ENCODE measurements at regions not wholly inside any gene's neighbourhood (a gene's known extent, or its start where the extent isn't known, plus 50 kb on each side); places are given as distances from the start of the nearest gene placed in this dataset.
"Not testable (repeated sequence)": the region's sequence is repeated elsewhere in the genome, so short reads cannot be mapped to it uniquely, and the experiment has no call there.

- H3K9ac ChIP-seq, result no peak overlapping the region
- H3K79me2 ChIP-seq (ENCODE audit: insufficient read depth, low read depth), result no peaks in the 10 kb centered on the region
- H3K4me1 ChIP-seq (ENCODE audit: low read depth, poor library complexity, severe bottlenecking), result peaks cover 26% of the 10 kb centered on the region
- no peak overlapping the region for H3K4me2 ChIP-seq
- H3K27me3 ChIP-seq (ENCODE audit: insufficient read depth, low read depth), result no peaks in the 10 kb centered on the region
- no peak overlapping the region for H3K4me3 ChIP-seq (IDR thresholded peaks at IDR 0.05; ENCODE audit: insufficient read depth, low read depth, low read length)
- H4K20me1 ChIP-seq (ENCODE audit: insufficient read depth), result no peaks in the 10 kb centered on the region
- H2AFZ ChIP-seq (ENCODE audit: low read depth), result no peak overlapping the region
- H3K36me3 ChIP-seq (ENCODE audit: insufficient read depth), result no peaks in the 10 kb centered on the region
- no peak for TF ChIP-seq CTCF (conservative IDR thresholded peaks at IDR 0.05; ENCODE audit: low read depth, low read length)
- no peak overlapping the region for H3K27ac ChIP-seq
Measured at GRCh38 chr9:6147846-6148245, 67.8 kb upstream of the IL33 start.

- TF ChIP-seq CTCF (conservative IDR thresholded peaks at IDR 0.05; ENCODE audit: low read depth, low read length), result no peak
- no peak overlapping the region for H3K4me2 ChIP-seq
- peaks cover 26% of the 10 kb centered on the region for H3K4me1 ChIP-seq (ENCODE audit: low read depth, poor library complexity, severe bottlenecking)
- no peaks in the 10 kb centered on the region for H4K20me1 ChIP-seq (ENCODE audit: insufficient read depth)
- no peaks in the 10 kb centered on the region for H3K27me3 ChIP-seq (ENCODE audit: insufficient read depth, low read depth)
- no peak overlapping the region for H3K9ac ChIP-seq
- H3K36me3 ChIP-seq (ENCODE audit: insufficient read depth), result no peaks in the 10 kb centered on the region
- no peaks in the 10 kb centered on the region for H3K79me2 ChIP-seq (ENCODE audit: insufficient read depth, low read depth)
- no peak overlapping the region for H3K4me3 ChIP-seq (IDR thresholded peaks at IDR 0.05; ENCODE audit: insufficient read depth, low read depth, low read length)
- H3K27ac ChIP-seq, result no peak overlapping the region
- no peak overlapping the region for H2AFZ ChIP-seq (ENCODE audit: low read depth)
Measured at GRCh38 chr9:6144947-6145346, 70.7 kb upstream of the IL33 start.

GRCh38 chr9:6142799-6143454 is 72.7 kb upstream of the IL33 start:
- no peak overlapping the region for H2AFZ ChIP-seq (ENCODE audit: low read depth)
- TF ChIP-seq CTCF (conservative IDR thresholded peaks at IDR 0.05; ENCODE audit: low read depth, low read length), result no peak
- peaks cover 26% of the 10 kb centered on the region for H3K4me1 ChIP-seq (ENCODE audit: low read depth, poor library complexity, severe bottlenecking)
- H3K27me3 ChIP-seq (ENCODE audit: insufficient read depth, low read depth), result no peaks in the 10 kb centered on the region
- no peak overlapping the region for H3K4me2 ChIP-seq
- no peak overlapping the region for H3K9ac ChIP-seq
- H3K27ac ChIP-seq, result no peak overlapping the region
- no peaks in the 10 kb centered on the region for H3K79me2 ChIP-seq (ENCODE audit: insufficient read depth, low read depth)
- H3K4me3 ChIP-seq (IDR thresholded peaks at IDR 0.05; ENCODE audit: insufficient read depth, low read depth, low read length), result no peak overlapping the region
- H4K20me1 ChIP-seq (ENCODE audit: insufficient read depth), result no peaks in the 10 kb centered on the region
- no peaks in the 10 kb centered on the region for H3K36me3 ChIP-seq (ENCODE audit: insufficient read depth)

- H3K79me2 ChIP-seq (ENCODE audit: insufficient read depth, low read depth); H3K27ac ChIP-seq; H3K9ac ChIP-seq; H3K36me3 ChIP-seq (ENCODE audit: insufficient read depth); H3K4me3 ChIP-seq (IDR thresholded peaks at IDR 0.05; ENCODE audit: insufficient read depth, low read depth, low read length); H3K4me2 ChIP-seq; H4K20me1 ChIP-seq (ENCODE audit: insufficient read depth); H3K27me3 ChIP-seq (ENCODE audit: insufficient read depth, low read depth); H2AFZ ChIP-seq (ENCODE audit: low read depth): not testable (repeated sequence)
- H3K4me1 ChIP-seq (ENCODE audit: low read depth, poor library complexity, severe bottlenecking), result peaks cover 34% of the 10 kb centered on the region
Measured at GRCh38 chr9:6135780-6136179, 79.8 kb upstream of the IL33 start.

GRCh38 chr9:6134661-6135180 is 80.9 kb upstream of the IL33 start:
- no peak overlapping the region for H3K9ac ChIP-seq
- H3K36me3 ChIP-seq (ENCODE audit: insufficient read depth), result no peaks in the 10 kb centered on the region
- no peaks in the 10 kb centered on the region for H3K27me3 ChIP-seq (ENCODE audit: insufficient read depth, low read depth)
- H3K27ac ChIP-seq, result no peak overlapping the region
- no peaks in the 10 kb centered on the region for H3K79me2 ChIP-seq (ENCODE audit: insufficient read depth, low read depth)
- peaks cover 34% of the 10 kb centered on the region for H3K4me1 ChIP-seq (ENCODE audit: low read depth, poor library complexity, severe bottlenecking)
- TF ChIP-seq CTCF (conservative IDR thresholded peaks at IDR 0.05; ENCODE audit: low read depth, low read length), result no peak
- no peak overlapping the region; the same call in 1 of the 2 replicates for H3K4me2 ChIP-seq
- H4K20me1 ChIP-seq (ENCODE audit: insufficient read depth), result no peaks in the 10 kb centered on the region
- H2AFZ ChIP-seq (ENCODE audit: low read depth), result no peak overlapping the region
- H3K4me3 ChIP-seq (IDR thresholded peaks at IDR 0.05; ENCODE audit: insufficient read depth, low read depth, low read length), result no peak overlapping the region
